CD4-positive, alpha-beta T cell treated with Interleukin-6 at 100 ng/mL for 8 hours (primary cell): ENCODE measurements at regions not wholly inside any gene's neighbourhood (a gene's known extent, or its start where the extent isn't known, plus 50 kb on each side); places are given as distances from the start of the nearest gene placed in this dataset.
A peak's percentile ranks its signal among the peaks of the same experiment; 100 is the strongest.
"Not testable (repeated sequence)": the region's sequence is repeated elsewhere in the genome, so short reads cannot be mapped to it uniquely, and the experiment has no call there.

Experiments used
- DNase-seq: peaks from one replicate; pipeline ENCODE4 v3.0.0-alpha.2; 2020; ENCODE audit warnings: mixed read lengths, low spot score

DNA sequence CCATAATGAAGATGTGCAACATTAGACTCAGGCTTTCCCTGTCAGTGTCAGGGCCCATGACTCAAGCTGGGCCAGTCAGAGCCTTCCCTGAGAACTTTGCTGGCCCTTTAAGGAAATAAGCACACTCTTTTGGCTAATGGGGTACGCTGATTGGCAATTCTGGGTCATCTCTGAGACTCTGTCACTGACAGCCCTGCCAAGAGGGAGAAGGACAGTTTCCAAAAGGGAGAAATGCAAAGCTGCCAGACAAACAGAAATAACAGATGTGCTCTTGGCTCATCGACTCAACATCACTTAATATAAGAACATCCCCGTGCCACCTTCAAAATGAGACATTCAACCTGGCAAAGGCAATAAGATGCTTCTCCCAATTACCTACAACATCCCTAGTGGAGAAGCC lies 491.9 kb upstream of the PROK2 start:
- no peak for DNase-seq

DNA sequence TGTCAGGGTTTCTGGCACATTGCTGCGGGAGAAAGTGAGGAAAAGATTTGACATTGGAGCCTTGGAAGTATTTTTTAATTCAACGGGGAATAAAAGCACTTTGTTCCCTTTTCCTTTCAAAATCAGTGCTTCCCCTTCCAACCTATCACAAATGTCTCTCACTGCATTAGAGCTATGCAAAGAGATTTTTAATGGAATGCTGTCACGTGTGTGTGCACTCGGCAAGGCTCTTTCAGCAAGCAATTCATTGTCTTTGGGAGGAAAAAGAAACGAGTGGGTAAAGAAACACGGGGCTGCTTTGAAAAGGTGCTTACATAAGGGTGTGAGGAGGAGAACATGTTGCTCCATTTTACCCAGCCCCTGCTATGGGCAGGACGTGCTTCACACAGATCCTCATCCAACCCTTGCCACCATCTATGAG lies 490.4 kb upstream of the PROK2 start:
- DNase-seq = no peak

DNA sequence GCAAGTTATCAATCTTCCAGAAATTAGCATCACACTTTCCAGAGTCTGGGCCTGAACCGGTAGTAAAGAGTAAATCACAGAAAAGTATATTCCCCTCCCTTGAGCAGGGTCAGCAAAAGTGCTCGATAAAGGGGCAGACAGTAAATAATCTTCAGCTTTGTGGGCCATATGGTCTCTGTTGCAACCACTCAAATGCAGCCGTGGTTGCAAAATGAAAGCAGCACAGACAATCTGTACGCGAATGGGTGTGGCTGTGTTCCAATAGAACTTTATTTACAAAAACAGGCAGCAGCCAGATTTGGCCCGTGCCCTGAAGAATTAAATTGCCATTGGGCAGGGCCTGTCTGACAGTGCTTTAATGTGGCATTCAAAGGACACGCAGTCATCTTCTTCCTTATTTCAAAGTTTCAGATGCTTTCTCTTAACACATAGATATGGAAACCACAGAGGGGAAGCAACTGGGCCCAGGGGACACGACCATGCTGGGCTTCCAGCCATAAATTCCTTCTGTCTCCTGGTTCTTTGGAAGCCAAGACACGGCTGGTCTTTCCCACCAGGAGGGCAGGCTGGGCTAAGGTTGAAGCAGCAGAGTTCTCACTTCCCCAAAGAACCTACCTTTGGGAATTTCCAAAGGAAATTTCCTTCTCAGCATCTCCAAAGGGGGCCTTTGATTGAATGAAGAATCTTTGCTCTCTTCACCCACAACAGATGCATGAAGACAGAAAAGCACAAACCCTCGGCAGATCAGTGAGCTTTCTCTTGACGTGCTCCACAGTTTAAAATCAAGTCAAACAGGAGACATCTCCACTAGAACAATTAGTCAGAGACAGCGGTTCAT lies 489.8 kb upstream of the PROK2 start:
- DNase-seq = peak; percentile 15

DNA sequence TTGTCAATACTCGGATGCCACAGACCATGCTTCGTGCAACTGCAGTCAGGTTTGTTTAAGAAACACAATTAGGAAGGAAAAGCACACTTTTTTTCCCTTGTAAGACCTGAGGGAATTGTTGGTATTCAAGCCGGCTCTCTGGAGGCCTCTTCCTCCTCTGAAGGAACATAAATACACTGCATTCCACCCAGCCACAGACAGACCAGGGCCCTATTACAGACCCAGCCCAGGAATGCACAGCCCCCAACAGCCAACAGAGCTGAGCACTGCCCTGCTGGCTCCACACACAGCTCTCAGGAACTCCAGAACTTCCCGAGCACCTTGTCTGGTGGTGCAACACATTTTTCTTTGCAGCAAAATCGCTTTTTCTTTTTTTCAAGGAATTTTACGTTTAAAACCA lies 488.7 kb upstream of the PROK2 start:
- no peak for DNase-seq

DNA sequence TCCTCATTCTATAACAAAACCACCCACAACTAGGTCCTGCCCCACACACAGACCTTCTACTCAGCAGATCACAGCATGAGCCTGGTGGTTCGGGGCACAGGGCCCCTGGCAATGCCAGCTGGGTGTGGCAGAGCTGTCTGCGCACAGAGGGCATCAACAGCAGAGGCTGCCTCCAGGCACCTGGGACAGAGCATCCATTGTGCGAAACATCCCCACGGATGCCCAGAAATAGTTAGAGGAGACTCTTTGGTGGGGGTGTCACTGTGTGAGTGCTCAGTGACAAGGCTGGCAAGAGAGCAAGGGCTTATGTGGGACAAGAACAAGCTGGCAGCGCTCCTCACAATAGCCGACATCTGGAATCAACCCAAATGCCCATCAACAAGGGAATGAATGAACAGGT lies 487.4 kb upstream of the PROK2 start:
- DNase-seq = no peak

DNA sequence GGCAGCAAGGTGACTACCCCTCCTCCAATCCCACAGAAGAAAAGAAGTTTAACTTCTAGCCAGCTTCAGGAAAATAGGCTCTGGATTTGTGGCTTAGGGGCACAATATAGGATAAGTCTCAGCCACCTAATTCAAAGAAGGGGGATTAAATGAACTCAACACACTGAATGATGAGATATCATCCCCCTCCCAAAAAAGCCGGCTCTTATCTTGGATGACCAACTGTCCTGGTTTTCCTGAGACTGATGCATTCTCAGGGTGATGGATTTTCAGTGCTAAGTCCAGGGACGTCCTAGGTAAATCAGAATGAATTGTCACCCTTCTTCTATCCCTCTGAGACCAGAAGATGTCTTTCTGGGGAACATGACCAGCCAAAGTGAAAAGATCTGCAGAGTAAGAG lies 487.0 kb upstream of the PROK2 start:
- DNase-seq = no peak

DNA sequence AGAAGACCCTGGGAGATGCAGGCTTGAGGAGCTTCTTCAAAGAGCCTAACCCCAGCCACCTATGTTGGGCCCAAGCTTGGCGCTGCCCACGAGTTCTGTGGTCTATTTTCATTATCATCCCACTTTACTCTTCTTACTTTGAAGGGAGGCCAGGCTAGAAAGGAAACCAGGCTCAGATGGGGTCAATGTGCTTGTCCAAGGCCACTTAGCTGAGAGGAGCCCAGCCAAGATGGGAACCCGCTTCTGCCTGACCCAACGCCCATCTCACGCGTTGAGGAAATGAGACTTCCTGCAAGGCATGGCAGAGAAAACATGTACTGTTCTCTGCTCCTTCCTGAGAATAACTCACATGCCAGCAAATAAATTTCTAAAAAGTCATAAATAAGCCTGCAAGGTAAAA lies 486.3 kb upstream of the PROK2 start:
- no peak for DNase-seq

DNA sequence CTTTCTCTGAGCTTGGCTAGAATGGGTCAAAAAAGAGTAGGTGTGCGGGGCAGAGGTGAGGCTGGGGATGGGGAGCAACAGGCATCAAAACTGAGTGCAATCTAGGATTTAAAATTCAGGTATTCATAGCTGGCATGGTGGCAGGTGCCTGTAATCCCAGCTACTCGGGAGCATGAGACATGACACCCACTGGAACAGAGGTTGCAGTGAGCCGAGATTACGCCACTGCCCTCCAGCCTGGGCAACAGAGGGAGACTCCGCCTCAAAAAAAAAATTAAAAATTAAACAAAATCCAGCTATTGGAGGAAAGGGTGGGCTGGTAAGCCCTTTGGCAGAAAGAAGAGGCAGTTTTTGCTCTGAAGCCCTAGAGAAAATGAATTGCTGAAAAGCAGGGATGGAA lies 485.8 kb upstream of the PROK2 start:
- DNase-seq = no peak

DNA sequence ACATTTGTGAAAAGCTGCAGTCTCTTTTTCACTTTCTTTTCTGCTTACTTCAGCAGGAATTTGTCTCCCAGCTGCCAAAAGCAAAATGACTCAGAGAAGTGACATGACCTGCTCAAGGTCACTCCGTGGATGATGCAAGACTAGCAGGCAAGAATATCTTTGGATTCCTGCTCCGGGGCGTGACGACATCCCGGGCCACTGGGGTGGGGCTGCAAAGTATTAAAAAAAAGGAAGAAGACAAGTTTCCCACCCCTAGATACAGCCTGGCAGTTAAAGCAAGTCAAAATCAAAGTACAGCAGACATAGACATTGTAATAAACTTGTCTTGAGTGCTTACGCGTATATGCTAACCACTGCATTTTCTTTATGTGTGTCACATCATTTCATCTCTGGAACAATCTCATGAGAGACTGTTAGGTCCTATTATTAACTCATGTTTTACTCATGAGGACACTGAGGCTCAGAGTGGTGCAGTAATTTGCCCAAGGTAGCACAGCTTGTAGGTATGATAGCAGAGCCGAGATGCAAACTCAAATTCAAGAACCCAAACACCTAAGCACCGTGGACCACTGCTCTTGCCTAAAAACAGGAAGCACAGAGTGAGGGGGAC lies 485.2 kb upstream of the PROK2 start:
- no peak for DNase-seq

DNA sequence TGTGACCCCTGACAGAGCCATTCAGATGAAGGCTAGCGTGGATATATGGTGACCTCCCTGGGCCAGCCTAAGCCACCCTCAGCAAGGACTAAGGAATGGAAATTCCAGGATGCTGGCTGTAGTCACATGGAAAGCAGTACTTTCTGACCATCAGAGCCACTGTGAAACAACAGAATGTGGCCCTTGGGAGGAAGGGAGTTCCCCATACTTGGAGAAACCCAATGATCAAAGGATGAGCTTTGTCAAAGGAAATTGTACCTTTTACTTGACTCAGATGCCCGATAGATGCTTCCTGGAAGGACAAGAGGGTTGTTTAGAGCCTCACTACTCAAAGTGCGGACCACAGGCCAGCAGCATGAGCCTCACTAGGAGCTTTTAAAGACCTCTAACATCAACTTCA lies 484.5 kb upstream of the PROK2 start:
- DNase-seq = no peak

DNA sequence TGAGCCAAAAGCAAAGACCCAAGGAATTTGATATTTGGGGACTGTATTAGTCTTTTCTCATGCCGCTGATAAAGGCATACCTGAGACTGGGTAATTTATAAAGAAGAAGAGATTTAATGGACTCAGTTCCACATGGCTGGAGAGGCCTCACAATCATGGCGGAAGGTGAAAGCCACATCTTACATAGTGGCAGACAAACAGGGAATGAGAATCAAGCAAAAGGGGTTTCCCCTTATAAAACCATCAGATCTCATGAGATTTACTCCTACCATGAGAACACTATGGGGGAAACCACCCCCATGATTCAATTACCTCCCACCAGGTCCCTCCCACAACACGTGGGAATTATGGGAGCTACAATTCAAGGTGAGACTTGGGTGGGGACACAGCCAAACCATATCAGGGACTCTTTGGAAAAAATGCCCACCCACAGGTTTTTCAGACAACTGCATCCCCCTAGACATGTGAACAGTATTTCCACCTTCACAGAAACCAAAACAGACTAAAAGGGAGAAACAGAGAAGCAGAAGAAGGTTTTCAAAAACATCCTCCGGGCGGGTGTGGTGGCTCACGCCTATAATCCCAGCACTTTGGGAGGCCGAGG lies 482.1 kb upstream of the PROK2 start:
- DNase-seq = not testable (repeated sequence)

DNA sequence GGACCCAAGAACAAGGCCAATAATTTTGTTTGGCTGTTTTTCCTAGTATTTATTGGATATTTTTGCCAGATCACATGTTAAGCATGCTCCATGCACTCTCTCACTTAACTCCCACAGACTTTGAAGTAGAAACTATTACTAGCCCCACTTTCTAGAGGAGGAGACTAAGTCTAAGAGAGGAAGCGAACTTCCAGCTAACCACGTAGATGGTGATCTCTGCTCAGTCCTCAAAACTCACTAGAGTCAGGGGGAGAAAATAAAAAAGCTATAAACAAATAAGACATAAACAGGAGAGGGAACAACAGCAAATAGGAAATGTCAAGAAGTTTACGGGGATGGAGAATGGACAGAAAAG lies 481.0 kb upstream of the PROK2 start:
- DNase-seq = no peak

DNA sequence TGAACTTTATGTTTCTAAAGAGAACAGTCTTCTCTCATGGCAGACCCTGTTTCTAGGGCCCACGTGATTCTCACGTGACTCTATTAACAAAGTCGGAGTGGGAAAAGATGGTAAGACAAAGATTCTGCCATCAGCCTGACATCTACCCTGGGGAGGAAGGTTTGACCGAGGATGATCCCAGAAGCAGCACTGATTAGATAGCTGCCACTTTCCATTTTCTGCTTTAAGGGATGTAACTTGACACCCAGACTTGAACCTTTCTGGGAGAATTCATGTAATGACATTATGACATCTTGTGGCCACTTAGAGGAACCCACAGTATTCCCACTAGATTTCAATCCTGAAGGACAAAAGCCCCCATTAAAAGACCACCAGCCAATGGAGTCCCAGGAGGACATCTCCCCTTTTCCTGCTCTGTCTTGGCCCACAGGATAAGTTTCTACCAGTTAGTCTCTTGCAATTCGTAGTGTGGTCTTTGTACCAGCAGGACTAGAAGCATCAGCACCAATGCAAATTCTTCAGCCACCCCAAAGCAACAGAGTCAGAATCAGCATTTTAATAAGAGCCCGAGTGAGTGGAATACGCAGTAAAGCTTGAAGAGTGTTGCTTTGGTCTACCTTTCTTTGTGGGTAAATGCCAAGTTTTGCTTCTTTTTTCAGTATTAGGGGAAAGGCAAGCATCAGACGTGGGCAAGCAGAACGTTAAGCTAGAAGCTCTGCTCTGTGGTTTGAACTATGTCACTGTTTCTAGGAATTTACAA lies 480.5 kb upstream of the PROK2 start:
- no peak for DNase-seq

DNA sequence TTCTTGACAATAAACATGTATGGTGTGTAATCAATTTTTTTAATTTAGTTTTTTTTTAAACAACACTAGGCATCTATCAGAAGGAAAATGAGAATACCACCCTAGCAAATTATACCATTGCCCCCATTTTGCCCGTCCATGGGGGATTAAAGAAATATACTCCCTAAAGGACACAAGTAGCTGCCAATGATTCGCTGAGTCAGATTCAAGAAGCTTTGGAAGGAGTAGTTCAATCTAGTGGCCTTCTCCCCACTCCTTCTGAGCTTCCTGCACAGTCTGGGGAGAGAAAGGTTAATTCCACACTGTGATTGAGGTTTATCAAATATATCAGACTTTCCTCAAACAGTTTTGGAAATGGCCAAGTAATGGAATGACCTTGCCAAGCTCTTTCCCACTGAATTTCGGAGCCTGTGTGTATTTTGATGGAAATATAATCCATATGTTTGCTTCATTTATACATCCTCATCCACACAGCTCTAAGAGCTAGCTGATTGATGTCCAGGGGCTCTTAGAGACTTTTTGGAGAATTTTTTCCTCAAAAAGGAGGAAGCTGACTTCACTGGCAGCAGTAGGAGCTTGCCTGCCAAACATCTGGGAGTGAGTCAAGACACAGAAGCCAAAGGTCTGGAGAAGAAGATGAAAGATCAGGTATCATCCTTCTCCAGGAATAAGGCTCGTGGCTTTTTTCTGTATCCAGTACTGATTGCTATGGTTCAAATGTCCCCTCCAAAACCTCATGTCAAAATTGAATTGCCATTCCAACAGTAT lies 478.5 kb upstream of the PROK2 start:
- DNase-seq = no peak

DNA sequence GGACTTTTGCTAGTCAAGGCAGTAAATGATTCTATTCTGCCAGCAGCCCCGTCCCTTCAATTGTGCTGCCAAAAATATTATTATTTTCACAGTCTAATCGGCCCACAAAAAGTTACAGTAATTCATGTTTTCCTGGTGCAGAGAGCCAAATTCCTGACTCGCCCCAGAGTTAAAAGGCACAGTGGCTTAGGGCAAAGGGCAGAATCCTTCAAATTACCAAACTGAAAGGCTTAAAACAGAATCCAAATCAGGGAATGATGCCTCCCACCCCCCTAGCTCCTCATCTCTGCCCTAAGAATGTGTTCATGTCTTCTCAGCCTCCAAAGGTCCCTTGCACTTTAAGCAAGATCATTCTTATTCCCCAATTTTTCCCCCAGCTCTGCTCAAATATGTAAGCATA lies 477.8 kb upstream of the PROK2 start:
- no peak for DNase-seq

DNA sequence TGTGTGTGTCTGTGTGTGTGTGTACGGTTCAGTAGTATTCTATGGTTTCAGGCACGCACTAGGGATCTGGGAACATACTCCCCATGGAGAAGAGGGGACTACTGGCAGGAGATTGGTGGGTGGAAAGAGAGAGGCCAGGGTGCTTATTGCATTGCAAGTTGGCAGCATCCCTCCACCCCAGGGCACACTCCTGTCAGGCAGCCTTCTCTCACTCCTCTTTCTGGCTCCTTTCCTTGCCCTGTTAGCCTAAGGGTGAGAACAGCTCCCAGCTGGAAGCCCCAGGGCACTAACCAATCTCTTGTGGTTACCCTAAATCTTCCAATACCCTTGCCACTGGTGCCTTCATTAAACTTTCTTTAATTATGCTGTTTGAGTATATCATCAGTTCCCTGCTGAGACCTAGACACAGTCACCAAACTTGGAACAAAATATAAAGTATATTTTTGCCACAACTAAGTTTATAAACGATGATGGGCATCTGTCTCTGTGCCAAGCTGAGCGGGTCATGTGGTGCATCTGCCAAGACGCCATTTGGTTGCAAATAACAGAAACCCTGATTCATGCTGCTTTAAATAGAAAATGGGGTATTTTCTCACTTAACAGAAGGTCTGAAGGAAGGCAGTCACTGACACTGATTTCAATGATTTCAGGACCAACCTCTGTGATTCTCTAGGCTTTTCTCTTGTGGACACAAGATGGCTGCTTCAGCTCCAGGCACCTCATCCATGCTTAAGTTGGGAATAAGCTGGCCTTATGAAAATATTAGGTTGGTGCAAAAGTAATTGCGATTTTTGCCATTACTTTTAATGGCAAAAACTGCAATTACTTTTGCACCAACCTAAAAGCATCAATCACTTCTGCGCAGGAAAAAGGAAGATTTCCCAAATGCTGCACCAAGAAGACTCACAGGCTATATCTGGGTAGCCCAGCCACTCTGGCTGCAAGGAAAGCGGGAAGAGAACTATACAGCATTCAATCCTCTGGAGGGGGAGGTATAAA lies 476.9 kb upstream of the PROK2 start:
- DNase-seq = no peak

DNA sequence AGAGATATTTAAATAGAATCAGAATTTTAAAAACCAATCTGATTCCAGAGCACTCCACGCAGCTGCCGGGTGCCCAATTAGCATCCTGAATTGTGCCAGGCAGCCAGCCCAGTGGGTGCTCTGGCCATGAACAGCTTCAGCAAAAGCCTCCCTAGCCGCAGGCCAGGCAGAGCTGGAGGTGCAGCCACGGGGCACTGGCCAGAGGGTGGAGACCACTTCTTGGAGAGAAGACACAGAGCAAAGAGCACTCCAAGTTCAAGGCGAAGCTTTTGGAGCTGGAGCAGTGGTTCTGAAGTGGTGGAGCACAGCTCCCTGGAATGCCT lies 475.6 kb upstream of the PROK2 start:
- DNase-seq = no peak

DNA sequence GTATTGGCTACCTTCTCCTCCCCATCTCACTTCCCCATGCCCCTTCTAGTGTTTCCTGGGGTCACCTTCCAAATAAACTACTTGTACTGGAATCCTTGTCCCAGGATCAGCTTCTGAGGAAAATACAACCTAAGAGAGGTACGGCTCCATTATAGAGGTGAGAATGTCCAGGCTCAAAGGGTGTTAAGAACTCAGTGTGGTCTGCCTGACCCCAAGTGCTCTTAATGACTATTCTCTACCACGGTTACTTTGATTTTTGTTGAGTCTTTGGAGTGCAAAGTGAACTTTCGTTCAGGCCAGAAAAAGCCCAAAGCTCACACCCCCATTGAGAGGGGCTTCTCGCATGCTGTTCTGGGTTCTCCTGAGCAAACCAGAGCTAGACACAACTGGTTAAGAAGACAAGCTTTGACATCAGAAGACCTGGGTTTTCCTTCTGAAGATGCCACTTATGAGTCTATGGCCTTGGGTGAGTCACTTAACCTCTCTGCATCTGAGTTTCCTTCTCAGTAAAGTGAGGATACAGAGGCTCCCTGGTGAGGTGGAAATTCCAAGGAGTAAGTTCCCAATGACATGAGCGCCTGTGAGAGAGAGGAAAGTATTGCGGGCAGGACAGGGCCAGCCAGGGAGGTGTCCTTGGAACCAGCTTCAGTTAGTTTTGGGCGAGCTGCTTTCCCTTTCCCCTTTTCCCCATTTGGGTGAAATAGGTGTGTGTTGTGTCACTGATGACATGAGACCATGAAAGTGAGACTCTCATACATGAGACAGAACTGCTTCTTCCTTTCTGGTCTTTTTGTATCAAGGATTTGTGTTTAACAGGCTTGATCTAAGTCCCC lies 475.0 kb upstream of the PROK2 start:
- no peak for DNase-seq

DNA sequence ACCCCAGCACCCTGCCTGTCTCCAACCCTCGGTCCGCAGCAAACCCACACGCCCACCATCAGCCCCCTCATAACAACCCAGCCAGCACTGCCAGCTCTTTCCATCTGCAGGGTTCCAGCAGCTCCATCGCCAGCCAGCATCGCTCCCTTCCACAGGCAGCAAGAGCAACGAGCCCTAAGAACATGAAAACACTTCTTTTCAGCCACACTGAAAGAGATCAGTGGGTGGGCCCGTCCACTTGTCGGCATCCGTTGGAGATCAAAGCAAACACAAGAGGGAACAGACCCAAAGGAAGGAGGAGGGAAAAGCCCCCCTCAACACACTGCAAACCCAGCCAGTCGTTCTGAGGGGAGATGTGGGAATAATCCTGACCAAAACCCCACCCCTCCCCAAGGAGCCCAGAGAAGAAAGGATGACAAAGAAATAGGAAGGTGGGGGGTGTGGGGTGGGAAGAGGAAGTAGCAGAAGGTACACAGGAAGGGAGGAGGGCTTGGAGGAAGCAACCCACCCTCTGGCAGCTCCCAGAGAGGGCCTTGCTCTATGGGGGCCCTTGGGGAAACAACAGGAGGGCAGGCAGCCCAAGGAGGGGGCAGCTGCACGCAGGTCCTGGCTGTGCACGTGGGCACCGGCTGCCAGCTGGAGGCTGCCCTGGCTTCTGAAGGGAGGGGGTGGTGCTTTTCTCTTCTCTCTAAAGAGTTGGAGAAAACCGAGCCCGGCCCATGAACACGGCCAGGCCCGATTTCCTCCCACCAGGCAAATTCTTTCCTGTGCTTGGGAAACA lies 473.6 kb upstream of the PROK2 start:
- DNase-seq = peak; percentile 17
